ENCODE measurements at regions not wholly inside any gene's neighbourhood (a gene's known extent, or its start where the extent isn't known, plus 50 kb on each side); places are given as distances from the start of the nearest gene placed in this dataset.
"Not testable (repeated sequence)": the region's sequence is repeated elsewhere in the genome, so short reads cannot be mapped to it uniquely, and the experiment has no call there.

DNA sequence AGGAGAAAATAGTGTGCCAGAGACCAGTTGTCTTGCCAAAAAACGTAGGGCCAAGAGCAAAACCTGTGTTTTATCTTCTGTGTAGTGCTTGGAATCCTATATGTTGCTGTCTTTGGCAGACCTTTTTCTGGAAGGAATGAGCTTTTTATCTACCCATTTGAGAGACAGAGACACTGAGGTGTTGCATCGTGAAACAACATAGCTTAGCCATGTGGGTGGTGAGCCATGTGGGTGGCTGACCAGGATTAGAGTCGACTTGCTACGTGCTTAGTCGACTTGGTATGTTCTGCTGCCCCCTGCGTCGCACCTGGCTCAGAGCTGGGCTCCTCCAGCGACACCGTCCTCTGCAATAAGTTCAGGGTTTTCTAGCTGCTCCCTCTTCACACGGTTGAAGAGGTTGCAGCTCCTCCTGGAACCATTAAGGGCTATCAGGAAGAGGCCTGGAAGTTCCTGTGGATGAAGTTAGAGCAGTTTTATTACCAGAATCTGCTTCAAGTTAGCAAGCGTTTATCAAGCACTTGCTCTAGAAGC, 175.8 kb downstream of the SH2D4B start:
- no peak overlapping the region for H3K4me3 ChIP-seq
- in situ Hi-C loops (cut with MboI; ENCODE audit: low sequenced_read_pairs in 4 of 4) = no loop called here

GRCh38 chr10:80714566-80714965, 176.9 kb downstream of the SH2D4B start:
- no peaks in the 10 kb centered on the region for H3K9me3 ChIP-seq
- H3K27ac ChIP-seq = no peak overlapping the region
- H3K4me3 ChIP-seq = no peak overlapping the region
- intact Hi-C loops (cut with DNase I; ENCODE audit: low total_unique reads) (no loop called here), in situ Hi-C loops (cut with MboI; ENCODE audit: low sequenced_read_pairs in 4 of 4) (no loop called here)
- no peaks in the 10 kb centered on the region for H3K27me3 ChIP-seq
- no peak for TF ChIP-seq POLR2A (IDR thresholded peaks at IDR 0.05)
- TF ChIP-seq, protein P1, sequence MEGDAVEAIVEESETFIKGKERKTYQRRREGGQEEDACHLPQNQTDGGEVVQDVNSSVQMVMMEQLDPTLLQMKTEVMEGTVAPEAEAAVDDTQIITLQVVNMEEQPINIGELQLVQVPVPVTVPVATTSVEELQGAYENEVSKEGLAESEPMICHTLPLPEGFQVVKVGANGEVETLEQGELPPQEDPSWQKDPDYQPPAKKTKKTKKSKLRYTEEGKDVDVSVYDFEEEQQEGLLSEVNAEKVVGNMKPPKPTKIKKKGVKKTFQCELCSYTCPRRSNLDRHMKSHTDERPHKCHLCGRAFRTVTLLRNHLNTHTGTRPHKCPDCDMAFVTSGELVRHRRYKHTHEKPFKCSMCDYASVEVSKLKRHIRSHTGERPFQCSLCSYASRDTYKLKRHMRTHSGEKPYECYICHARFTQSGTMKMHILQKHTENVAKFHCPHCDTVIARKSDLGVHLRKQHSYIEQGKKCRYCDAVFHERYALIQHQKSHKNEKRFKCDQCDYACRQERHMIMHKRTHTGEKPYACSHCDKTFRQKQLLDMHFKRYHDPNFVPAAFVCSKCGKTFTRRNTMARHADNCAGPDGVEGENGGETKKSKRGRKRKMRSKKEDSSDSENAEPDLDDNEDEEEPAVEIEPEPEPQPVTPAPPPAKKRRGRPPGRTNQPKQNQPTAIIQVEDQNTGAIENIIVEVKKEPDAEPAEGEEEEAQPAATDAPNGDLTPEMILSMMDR (IDR thresholded peaks at IDR 0.05 in 4 of 5, conservative IDR thresholded peaks at IDR 0.05 in 1 of 5) = no peak
- H3K4me1 ChIP-seq = no peaks in the 10 kb centered on the region
- DNase-seq = no peak
- no peaks in the 10 kb centered on the region for H3K36me3 ChIP-seq
- no peak for ATAC-seq

More for the DNA sequence above, 175.8 kb downstream of the SH2D4B start:
- DNase-seq (no peak), ATAC-seq (no peak)
- no peaks in the 10 kb centered on the region for H3K27me3 ChIP-seq
- no peaks in the 10 kb centered on the region for H3K4me1 ChIP-seq
- intact Hi-C loops (cut with DNase I; ENCODE audit: low total_unique reads) = no loop called here
- no peaks in the 10 kb centered on the region for H3K9me3 ChIP-seq
- no peak for TF ChIP-seq POLR2A (IDR thresholded peaks at IDR 0.05)
- TF ChIP-seq, protein P1 (IDR thresholded peaks at IDR 0.05 in 4 of 5, conservative IDR thresholded peaks at IDR 0.05 in 1 of 5) = no peak
- H3K27ac ChIP-seq = no peak overlapping the region
- H3K36me3 ChIP-seq = no peaks in the 10 kb centered on the region

DNA sequence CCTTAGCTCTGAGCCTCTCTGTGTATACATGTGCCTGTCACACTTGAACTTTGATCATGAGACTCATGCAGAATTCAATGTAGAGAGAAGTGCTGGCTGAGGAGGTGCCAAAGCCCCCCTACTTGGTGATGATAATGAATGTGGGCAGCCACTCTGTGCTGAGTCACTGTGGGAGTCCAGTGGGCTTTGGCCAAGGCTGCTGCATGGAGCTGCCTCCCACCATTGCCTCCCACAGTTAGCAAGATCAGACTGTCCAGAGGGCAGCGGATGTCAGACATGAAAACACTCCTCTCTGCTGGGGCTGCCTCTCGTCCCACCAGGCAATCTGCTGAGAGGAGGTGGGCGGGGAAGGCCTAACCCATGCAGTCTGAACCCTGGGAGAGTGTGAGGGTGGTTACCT, 180.3 kb downstream of the SH2D4B start:
- ATAC-seq (no peak), DNase-seq (no peak)
- Histone ChIP-seq H3K9me3 (no peaks in the 10 kb centered on the region), H3K4me1 (no peaks in the 10 kb centered on the region), H3K27ac (no peak overlapping the region), H3K27me3 (no peaks in the 10 kb centered on the region), H3K4me3 (no peak overlapping the region), H3K36me3 (no peaks in the 10 kb centered on the region)
- TF ChIP-seq POLR2A (IDR thresholded peaks at IDR 0.05) = no peak
- TF ChIP-seq, protein P1 (IDR thresholded peaks at IDR 0.05 in 4 of 5, conservative IDR thresholded peaks at IDR 0.05 in 1 of 5) = no peak
- intact Hi-C loops (cut with DNase I; ENCODE audit: low total_unique reads) = no loop called here
- in situ Hi-C loops (cut with MboI; ENCODE audit: low sequenced_read_pairs in 4 of 4) = no loop called here

- DNase-seq (no peak), ATAC-seq (no peak)
- intact Hi-C loops (cut with DNase I; ENCODE audit: low total_unique reads) (no loop called here), in situ Hi-C loops (cut with MboI; ENCODE audit: low sequenced_read_pairs in 4 of 4) (no loop called here)
- H3K4me3 ChIP-seq = no peak overlapping the region
- H3K9me3 ChIP-seq = no peaks in the 10 kb centered on the region
- H3K4me1 ChIP-seq = no peaks in the 10 kb centered on the region
- H3K36me3 ChIP-seq = no peaks in the 10 kb centered on the region
- H3K27me3 ChIP-seq = no peaks in the 10 kb centered on the region
- no peak overlapping the region for H3K27ac ChIP-seq
- TF ChIP-seq, protein P1 (IDR thresholded peaks at IDR 0.05 in 4 of 5, conservative IDR thresholded peaks at IDR 0.05 in 1 of 5) = no peak
- no peak for TF ChIP-seq POLR2A (IDR thresholded peaks at IDR 0.05)
Observed at GRCh38 chr10:80719935-80720334, 182.2 kb downstream of the SH2D4B start.

DNA sequence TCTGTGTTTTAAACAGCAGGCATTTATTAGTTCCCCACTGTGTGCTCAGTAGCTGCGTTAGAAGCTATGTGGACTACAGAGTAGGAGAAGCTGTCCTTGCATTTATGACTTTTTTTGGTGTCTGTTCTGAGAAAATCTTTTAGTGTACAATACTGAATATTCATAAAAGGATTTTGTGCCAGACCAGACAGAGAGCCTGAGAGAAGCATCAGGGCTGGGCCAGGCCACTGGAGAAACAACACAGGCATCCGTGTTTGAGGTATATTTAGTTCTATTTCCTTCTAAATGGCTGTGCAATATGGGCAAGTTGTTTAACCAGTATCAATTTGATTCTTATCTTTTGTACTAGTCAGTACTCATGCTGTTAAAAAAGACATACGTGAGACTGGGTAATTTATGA, 182.8 kb downstream of the SH2D4B start:
- no peaks in the 10 kb centered on the region for H3K36me3 ChIP-seq
- no peaks in the 10 kb centered on the region for H3K4me1 ChIP-seq
- no peak for DNase-seq
- in situ Hi-C loops (cut with MboI; ENCODE audit: low sequenced_read_pairs in 4 of 4) = no loop called here
- intact Hi-C loops (cut with DNase I; ENCODE audit: low total_unique reads) = no loop called here
- H3K9me3 ChIP-seq = no peaks in the 10 kb centered on the region
- no peak overlapping the region for H3K27ac ChIP-seq
- no peak overlapping the region for H3K4me3 ChIP-seq
- no peaks in the 10 kb centered on the region for H3K27me3 ChIP-seq
- no peak for ATAC-seq
- no peak for TF ChIP-seq POLR2A (IDR thresholded peaks at IDR 0.05)
- TF ChIP-seq, protein P1 (IDR thresholded peaks at IDR 0.05 in 4 of 5, conservative IDR thresholded peaks at IDR 0.05 in 1 of 5) = no peak

DNA sequence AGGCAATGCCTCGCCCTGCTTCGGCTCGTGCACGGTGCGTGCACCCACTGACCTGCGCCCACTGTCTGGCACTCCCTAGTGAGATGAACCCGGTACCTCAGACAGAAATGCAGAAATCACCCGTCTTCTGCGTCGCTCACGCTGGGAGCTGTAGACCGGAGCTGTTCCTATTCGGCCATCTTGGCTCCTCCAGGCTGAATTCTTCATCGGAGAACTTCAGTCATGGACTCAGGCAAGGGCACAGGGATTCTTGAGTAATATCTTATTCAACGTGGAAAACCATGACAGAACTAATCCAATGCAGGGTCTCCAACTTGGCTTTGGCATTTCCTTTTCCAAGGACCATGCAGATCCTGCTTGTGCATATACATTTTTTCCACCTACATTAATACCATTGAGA, 190.7 kb downstream of the SH2D4B start:
- H3K27me3 ChIP-seq; DNase-seq; H3K36me3 ChIP-seq; in situ Hi-C loops (cut with MboI; ENCODE audit: low sequenced_read_pairs in 4 of 4); intact Hi-C loops (cut with DNase I; ENCODE audit: low total_unique reads); H3K4me1 ChIP-seq; H3K27ac ChIP-seq; ATAC-seq; H3K9me3 ChIP-seq; H3K4me3 ChIP-seq: not testable (repeated sequence)
